CD4-positive, CD25-positive, alpha-beta regulatory T cell (primary cell): ENCODE measurements at regions not wholly inside any gene's neighbourhood (a gene's known extent, or its start where the extent isn't known, plus 50 kb on each side); places are given as distances from the start of the nearest gene placed in this dataset.
A peak's percentile ranks its signal among the peaks of the same experiment; 100 is the strongest.

Experiments
- ATAC-seq, 2 donors: fragments of 150-1000 bp; cut with Tn5 transposase; one replicate each; pipeline ENCODE4 v1.10.0; 2021; ENCODE audit warnings: low read depth in 2 of 2, moderate number of reproducible peaks in 2 of 2, moderate library complexity in 1 of 2
- DNase-seq, 3 donors: peaks; one replicate each; pipeline versions ENCODE4 v3.0.0 to v3.0.0-alpha.2; 2012 to 2022; ENCODE audit warnings: mixed read lengths in 1 of 3
- H3K27ac ChIP-seq: one replicate; pipeline ENCODE4 v1.7.0; 2013; ENCODE audit warnings: mild to moderate bottlenecking, low read length; ENCODE audit not compliant: insufficient read depth, poor library complexity, severe bottlenecking
- H3K27me3 ChIP-seq: one replicate; pipeline ENCODE4 v1.7.0; 2013; ENCODE audit warnings: low read length; ENCODE audit not compliant: control insufficient read depth, insufficient read depth
- H3K36me3 ChIP-seq: one replicate; pipeline ENCODE4 v1.7.0; 2013; ENCODE audit warnings: mild to moderate bottlenecking, low read length, moderate library complexity; ENCODE audit not compliant: control insufficient read depth, insufficient read depth
- H3K4me1 ChIP-seq: 2 replicates; pipeline ENCODE4 v1.7.0; 2013; ENCODE audit warnings: mild to moderate bottlenecking, low read length; ENCODE audit not compliant: insufficient read depth, control insufficient read depth, poor library complexity, severe bottlenecking
- H3K4me3 ChIP-seq: one replicate; pipeline ENCODE4 v1.7.0; 2013; ENCODE audit warnings: low read depth, mild to moderate bottlenecking, low read length, moderate library complexity
- H3K9me3 ChIP-seq, 2 experiments: 1 replicate in 1 of 2; 2 replicates in 1 of 2; pipeline ENCODE4 v1.7.0; 2013; ENCODE audit warnings: low read length in 2 of 2, mild to moderate bottlenecking in 1 of 2, moderate library complexity in 1 of 2; ENCODE audit not compliant: control insufficient read depth in 2 of 2
- H3K27ac Mint-ChIP-seq, 3 donors: one replicate each; pipeline ENCODE4 v1.8.0; 2020 to 2022; ENCODE audit warnings: mild to moderate bottlenecking in 3 of 3, mixed read lengths in 3 of 3, moderate library complexity in 2 of 3
- H3K27me3 Mint-ChIP-seq: one replicate; pipeline ENCODE4 v1.8.0; 2022; ENCODE audit warnings: mild to moderate bottlenecking, mixed read lengths
- H3K36me3 Mint-ChIP-seq: one replicate; pipeline ENCODE4 v1.8.0; 2020; ENCODE audit warnings: mixed read lengths
- H3K4me1 Mint-ChIP-seq, 4 donors: one replicate each; pipeline ENCODE4 v1.8.0; 2020 to 2022; ENCODE audit warnings: mixed read lengths in 4 of 4, mild to moderate bottlenecking in 1 of 4
- H3K4me3 Mint-ChIP-seq, 4 donors: one replicate each; pipeline ENCODE4 v1.8.0; 2020 to 2022; ENCODE audit warnings: mild to moderate bottlenecking in 4 of 4, mixed read lengths in 4 of 4, moderate library complexity in 3 of 4
- H3K9me3 Mint-ChIP-seq, 7 donors: one replicate each; pipeline ENCODE4 v1.8.0; 2020 to 2022; ENCODE audit warnings: mixed read lengths in 7 of 7, mild to moderate bottlenecking in 3 of 7, moderate library complexity in 2 of 7

DNA sequence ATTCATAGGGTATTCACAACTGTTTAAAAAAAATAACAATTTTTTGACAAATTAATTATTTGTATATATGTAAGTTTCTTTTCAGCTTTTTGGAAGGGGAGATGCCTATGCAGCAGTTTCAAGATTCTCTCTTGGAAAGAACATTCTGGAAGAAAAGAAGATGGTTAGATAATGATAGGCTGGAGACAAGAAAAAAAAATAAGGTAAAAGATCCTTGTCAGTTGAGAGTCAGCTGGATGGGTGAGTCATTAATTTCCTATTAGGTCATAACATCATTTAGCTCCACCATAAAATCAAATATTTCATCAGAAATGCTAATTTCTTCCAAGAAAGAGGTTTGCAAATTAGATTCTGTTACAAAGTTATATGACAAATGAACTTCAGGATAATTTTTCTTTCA, 880.4 kb downstream of the EPHA7 start:
- no peaks in the 10 kb centered on the region for H3K4me1 ChIP-seq
- peaks cover 0 to 24% (median 8%) of the 10 kb centered on the region in 7 donors for H3K9me3 Mint-ChIP-seq
- H3K36me3 ChIP-seq, result no peaks in the 10 kb centered on the region
- no peak for DNase-seq
- H3K27me3 ChIP-seq, result no peaks in the 10 kb centered on the region
- no peaks in the 10 kb centered on the region for H3K4me1 Mint-ChIP-seq
- no peak overlapping the region for H3K27ac ChIP-seq
- no peak overlapping the region for H3K4me3 ChIP-seq
- H3K36me3 Mint-ChIP-seq, result no peaks in the 10 kb centered on the region
- ATAC-seq, result no peak
- no peak overlapping the region for H3K27ac Mint-ChIP-seq
- H3K9me3 ChIP-seq, result no peaks in the 10 kb centered on the region
- H3K4me3 Mint-ChIP-seq, result no peak overlapping the region
- H3K27me3 Mint-ChIP-seq, result no peaks in the 10 kb centered on the region

DNA sequence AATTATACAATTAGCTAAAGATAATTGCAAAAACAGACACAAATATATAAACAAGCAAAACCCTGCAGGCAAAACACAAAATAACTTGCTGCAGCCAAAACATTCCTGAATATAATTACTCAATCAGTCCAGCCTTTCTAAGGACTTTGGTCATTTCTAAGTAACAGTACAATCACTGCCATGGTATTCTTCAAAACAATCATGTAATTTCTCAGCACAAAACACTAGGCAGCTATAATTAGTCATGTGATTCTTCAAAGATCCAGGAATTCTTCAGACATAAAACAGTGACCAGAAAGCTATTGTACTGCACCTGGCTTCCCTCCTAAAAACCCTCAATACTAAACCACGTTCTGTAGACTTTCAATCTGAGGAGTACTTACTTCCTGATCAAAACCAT, 881.1 kb downstream of the EPHA7 start:
- no peaks in the 10 kb centered on the region for H3K36me3 Mint-ChIP-seq
- no peak overlapping the region for H3K4me3 Mint-ChIP-seq
- no peaks in the 10 kb centered on the region for H3K9me3 ChIP-seq
- no peaks in the 10 kb centered on the region for H3K27me3 Mint-ChIP-seq
- H3K4me1 ChIP-seq, result no peaks in the 10 kb centered on the region
- peaks cover 0 to 23% (median 10%) of the 10 kb centered on the region in 7 donors for H3K9me3 Mint-ChIP-seq
- DNase-seq (no peak), ATAC-seq (no peak)
- H3K27ac Mint-ChIP-seq, result no peak overlapping the region
- no peaks in the 10 kb centered on the region for H3K36me3 ChIP-seq
- no peak overlapping the region for H3K4me3 ChIP-seq
- H3K4me1 Mint-ChIP-seq, result no peaks in the 10 kb centered on the region
- H3K27ac ChIP-seq, result no peak overlapping the region
- H3K27me3 ChIP-seq, result no peaks in the 10 kb centered on the region

DNA sequence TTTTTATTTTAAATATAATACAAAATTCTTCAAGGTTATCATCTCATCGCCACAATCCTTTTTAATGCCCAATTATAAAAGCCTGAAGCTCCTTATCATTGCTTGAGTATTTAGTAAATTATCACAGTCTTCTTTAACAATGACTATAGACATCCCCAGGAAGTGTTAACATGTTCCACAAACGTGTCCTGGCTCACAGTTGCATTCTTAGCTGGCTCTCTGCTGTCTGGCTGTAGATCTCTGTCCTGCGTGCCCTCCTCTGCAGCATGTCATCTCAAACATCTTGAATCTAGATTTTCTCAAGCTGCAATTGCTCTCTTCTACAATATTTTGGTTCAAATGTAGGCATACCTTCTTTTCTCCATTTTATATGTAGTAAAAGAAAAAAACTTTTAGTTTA, 885.2 kb downstream of the EPHA7 start:
- Mint-ChIP-seq H3K27me3 (no peaks in the 10 kb centered on the region), H3K4me3 (no peak overlapping the region), H3K36me3 (no peaks in the 10 kb centered on the region), H3K9me3 (peaks cover 0 to 21% (median 7%) of the 10 kb centered on the region in 7 donors), H3K27ac (no peak overlapping the region), H3K4me1 (no peaks in the 10 kb centered on the region)
- ATAC-seq (no peak), DNase-seq (no peak)
- H3K9me3 ChIP-seq, result no peaks in the 10 kb centered on the region
- H3K27ac ChIP-seq, result no peak overlapping the region
- no peaks in the 10 kb centered on the region for H3K4me1 ChIP-seq
- H3K36me3 ChIP-seq, result no peaks in the 10 kb centered on the region
- H3K27me3 ChIP-seq, result no peaks in the 10 kb centered on the region
- no peak overlapping the region for H3K4me3 ChIP-seq

DNA sequence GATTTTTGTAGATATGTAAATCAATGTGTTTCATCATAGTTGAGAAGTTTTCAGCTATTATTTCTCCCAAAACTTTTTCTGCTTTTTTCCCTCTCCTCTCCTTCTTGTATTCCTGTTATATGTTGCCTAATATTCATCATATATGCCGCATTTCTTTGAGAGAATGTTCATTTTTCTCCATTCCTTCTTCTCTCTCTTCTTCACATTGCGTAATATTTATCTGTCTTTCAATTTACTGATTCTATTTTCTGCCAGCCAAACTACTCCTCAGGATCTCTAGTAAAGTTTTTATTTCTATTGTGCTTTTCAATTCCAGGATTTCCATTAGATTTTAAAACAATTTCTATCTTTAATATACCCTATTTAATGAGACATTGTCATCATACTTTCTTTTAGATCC, 896.8 kb downstream of the EPHA7 start:
- no peaks in the 10 kb centered on the region for H3K27me3 ChIP-seq
- peaks cover 0 to 31% (median 8%) of the 10 kb centered on the region in 7 donors for H3K9me3 Mint-ChIP-seq
- no peak overlapping the region for H3K27ac ChIP-seq
- H3K27me3 Mint-ChIP-seq, result no peaks in the 10 kb centered on the region
- no peak for DNase-seq
- no peak for ATAC-seq
- H3K4me3 Mint-ChIP-seq, result no peak overlapping the region
- H3K36me3 ChIP-seq, result no peaks in the 10 kb centered on the region
- H3K4me1 ChIP-seq, result no peaks in the 10 kb centered on the region
- no peak overlapping the region for H3K4me3 ChIP-seq
- H3K9me3 ChIP-seq, result peaks cover 0 to 5% of the 10 kb centered on the region in 2 experiments
- H3K4me1 Mint-ChIP-seq, result no peaks in the 10 kb centered on the region
- H3K36me3 Mint-ChIP-seq, result no peaks in the 10 kb centered on the region
- H3K27ac Mint-ChIP-seq, result no peak overlapping the region

DNA sequence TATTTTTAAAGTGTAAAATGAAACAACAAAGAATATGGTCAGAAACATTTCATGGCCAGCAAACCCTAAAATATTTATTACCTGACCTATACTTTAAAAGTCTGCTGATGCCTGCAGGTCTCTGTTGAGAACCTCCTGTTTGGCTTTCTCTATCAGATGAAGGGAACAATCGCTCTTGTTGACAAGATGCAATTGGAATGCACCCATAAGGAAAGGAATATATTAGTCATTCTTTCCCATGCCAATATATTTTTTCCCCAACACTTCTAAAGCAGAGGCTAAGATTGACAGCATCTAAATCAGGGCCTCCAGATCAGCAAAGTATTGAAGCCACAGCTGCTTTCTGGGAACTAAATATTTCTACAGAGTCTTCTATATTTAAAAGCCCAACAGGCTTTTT, 897.8 kb downstream of the EPHA7 start:
- Histone ChIP-seq H3K4me3 (no peak overlapping the region), H3K9me3 (peaks cover 0 to 2% of the 10 kb centered on the region in 2 experiments), H3K27ac (no peak overlapping the region), H3K4me1 (no peaks in the 10 kb centered on the region), H3K27me3 (no peaks in the 10 kb centered on the region), H3K36me3 (no peaks in the 10 kb centered on the region)
- Mint-ChIP-seq H3K36me3 (no peaks in the 10 kb centered on the region), H3K9me3 (peaks cover 0 to 24% (median 8%) of the 10 kb centered on the region in 7 donors), H3K27ac (no peak overlapping the region), H3K27me3 (no peaks in the 10 kb centered on the region), H3K4me3 (no peak overlapping the region), H3K4me1 (no peaks in the 10 kb centered on the region)
- DNase-seq (no peak), ATAC-seq (no peak)

DNA sequence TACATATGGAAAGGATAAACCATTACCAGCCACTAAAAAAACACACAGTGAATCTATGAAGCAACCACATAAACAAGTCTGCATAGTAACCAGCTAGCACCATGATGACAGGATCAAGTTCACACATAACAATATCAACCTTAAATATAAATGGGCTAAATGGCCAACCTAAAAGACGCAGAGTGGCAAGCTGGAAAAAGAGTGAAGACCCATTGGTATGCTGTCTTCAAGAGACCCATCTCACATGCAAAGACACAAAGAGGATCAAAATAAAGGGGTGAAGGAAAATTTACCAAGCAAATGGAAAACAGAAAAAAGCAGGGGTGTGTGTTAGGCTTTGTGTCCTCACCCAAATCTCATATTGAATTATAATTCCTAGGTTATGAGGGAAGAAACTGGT, 909.2 kb downstream of the EPHA7 start:
- DNase-seq (no peak), ATAC-seq (no peak)
- peak overlapping the region in 1 of 3 donors; percentile 16 for H3K27ac Mint-ChIP-seq
- Histone ChIP-seq H3K27me3 (no peaks in the 10 kb centered on the region), H3K4me3 (no peak overlapping the region), H3K4me1 (no peaks in the 10 kb centered on the region), H3K9me3 (peaks cover 1 to 9% of the 10 kb centered on the region in 2 experiments), H3K36me3 (no peaks in the 10 kb centered on the region), H3K27ac (no peak overlapping the region)
- H3K4me3 Mint-ChIP-seq, result no peak overlapping the region
- no peaks in the 10 kb centered on the region for H3K27me3 Mint-ChIP-seq
- peaks cover 1 to 29% (median 16%) of the 10 kb centered on the region in 7 donors for H3K9me3 Mint-ChIP-seq
- no peaks in the 10 kb centered on the region for H3K36me3 Mint-ChIP-seq
- no peaks in the 10 kb centered on the region for H3K4me1 Mint-ChIP-seq

DNA sequence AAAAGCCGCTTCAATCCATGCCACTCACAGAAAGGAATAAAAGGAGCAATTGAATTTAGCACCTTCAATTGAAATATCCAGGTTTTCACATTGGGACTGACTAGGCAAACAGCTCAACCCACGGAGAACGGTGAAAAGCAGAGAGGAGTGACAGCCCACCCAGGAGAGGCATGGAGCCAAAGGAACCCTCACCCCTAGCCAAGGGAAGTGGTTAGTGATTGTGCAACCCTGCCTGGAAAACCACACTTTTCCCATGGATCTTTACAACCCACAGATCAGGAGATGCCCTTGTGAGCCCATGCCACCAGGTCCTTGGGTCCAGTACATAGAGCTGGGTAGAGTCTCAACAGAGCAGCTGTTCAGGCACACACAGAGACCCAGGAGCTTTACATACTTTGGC, 911.8 kb downstream of the EPHA7 start:
- Mint-ChIP-seq H3K27ac (no peak overlapping the region), H3K4me1 (peaks cover 0 to 5% (median 0%) of the 10 kb centered on the region in 4 donors), H3K9me3 (peaks cover 4 to 22% (median 13%) of the 10 kb centered on the region in 7 donors), H3K27me3 (no peaks in the 10 kb centered on the region), H3K36me3 (no peaks in the 10 kb centered on the region), H3K4me3 (no peak overlapping the region)
- no peaks in the 10 kb centered on the region for H3K27me3 ChIP-seq
- ATAC-seq, result no peak
- no peak overlapping the region for H3K27ac ChIP-seq
- no peak for DNase-seq
- H3K36me3 ChIP-seq, result no peaks in the 10 kb centered on the region
- H3K4me3 ChIP-seq, result no peak overlapping the region
- peaks cover 1 to 9% of the 10 kb centered on the region in 2 experiments for H3K9me3 ChIP-seq
- no peaks in the 10 kb centered on the region for H3K4me1 ChIP-seq

DNA sequence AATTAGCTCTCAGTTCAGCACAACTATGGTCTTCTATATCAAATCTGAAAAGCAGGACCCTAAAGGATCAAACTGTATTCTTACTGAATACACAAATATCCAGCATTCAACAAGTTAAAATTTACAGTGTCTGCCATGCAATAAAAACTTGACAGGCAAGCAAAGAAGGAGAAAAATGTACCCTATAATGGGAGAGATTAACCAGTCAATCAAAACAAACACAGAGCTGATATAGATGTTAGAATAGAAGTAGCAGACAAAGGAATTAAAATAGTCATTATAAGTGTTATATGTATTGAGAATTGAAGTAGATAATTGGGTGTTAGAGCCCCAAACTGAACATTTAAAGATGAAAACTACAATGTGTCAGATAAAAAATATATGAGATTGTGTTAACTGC, 914.9 kb downstream of the EPHA7 start:
- Mint-ChIP-seq H3K36me3 (no peaks in the 10 kb centered on the region), H3K4me1 (peaks cover 0 to 5% (median 0%) of the 10 kb centered on the region in 4 donors), H3K9me3 (peaks cover 3 to 11% (median 5%) of the 10 kb centered on the region in 7 donors), H3K27me3 (no peaks in the 10 kb centered on the region), H3K4me3 (no peak overlapping the region), H3K27ac (no peak overlapping the region)
- Histone ChIP-seq H3K4me1 (no peaks in the 10 kb centered on the region), H3K9me3 (peaks cover 0 to 9% of the 10 kb centered on the region in 2 experiments), H3K27ac (no peak overlapping the region), H3K27me3 (no peaks in the 10 kb centered on the region), H3K36me3 (no peaks in the 10 kb centered on the region), H3K4me3 (no peak overlapping the region)
- ATAC-seq (no peak), DNase-seq (no peak)
